ENCODE measurements at regions not wholly inside any gene's neighbourhood (a gene's known extent, or its start where the extent isn't known, plus 50 kb on each side); places are given as distances from the start of the nearest gene placed in this dataset.
"Not testable (repeated sequence)": the region's sequence is repeated elsewhere in the genome, so short reads cannot be mapped to it uniquely, and the experiment has no call there.

DNA sequence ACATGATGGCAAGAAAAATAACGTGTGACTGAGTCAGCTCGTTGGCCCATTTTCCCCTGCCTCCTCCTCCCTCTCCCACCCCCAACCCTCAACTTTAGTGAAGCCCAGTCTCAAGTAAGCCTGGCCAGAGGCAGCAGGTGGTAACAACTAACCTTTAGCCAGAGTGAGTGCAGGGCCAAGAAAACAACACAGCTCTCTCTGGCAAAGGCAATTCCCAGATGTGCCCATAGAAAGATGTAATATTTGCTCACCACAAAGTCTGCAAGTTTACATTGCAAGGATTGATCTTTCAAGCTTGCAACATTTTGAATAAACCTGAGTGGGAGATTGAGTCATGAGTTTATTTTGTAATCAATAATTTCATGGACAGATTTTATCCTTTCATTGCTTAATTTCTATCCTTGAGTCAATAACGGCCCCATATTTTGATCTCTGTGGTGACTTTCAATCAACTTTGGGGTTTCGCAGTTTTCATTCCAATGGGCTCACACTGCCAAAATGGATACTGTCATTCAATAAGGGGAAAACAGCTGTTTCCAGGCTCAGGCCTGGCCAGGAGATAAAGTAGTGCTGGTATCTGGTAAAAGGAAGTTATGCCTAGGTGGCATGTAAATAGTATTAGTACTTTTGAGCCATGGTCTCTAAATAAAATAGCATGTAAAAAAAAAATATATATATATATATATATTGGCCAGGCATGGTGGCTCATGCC, 130.7 kb upstream of the TMEM164 start:
- DNase-seq, result no peak
- intact Hi-C loops (cut with DNase I), result no loop called here

DNA sequence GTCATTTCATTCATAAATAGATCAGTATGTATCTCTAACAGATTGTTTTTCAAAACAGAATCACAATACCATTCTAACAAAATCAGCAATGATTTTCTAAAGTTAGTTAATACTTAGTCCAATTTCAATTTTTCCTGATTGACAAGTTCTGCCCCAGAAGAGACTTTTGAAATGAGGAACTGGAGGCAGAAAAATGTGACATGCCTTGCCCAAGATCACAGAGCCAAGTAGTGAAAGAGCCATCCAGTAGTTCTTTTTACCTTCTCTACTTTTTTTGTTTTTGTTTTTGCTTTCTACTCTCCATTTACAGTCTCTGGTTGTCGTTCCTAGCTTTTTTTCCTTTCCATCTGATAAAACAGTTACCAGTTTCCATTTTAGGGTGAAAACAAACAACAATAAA, 129.3 kb upstream of the TMEM164 start:
- intact Hi-C loops (cut with DNase I), result no loop called here
- DNase-seq, result no peak

DNA sequence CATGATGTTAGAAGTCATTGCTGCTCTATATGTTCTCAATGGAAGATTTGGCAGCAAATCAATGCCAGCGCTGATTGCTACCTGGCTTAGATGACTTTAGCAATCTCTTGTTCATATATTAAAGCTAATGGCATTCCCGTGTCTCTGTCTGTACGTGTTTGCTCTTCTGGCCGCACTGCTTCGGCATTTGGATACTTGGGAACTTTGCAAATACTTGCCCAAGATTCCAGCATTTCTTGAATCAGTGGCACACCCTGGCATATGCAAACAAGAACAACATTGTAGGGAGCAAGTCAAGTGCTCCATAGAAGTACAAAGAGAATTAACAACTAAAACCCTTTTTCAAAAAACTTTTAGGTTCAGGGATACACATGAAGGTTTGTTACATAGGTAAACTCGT, 128.9 kb upstream of the TMEM164 start:
- intact Hi-C loops (cut with DNase I), result no loop called here
- no peak for DNase-seq

DNA sequence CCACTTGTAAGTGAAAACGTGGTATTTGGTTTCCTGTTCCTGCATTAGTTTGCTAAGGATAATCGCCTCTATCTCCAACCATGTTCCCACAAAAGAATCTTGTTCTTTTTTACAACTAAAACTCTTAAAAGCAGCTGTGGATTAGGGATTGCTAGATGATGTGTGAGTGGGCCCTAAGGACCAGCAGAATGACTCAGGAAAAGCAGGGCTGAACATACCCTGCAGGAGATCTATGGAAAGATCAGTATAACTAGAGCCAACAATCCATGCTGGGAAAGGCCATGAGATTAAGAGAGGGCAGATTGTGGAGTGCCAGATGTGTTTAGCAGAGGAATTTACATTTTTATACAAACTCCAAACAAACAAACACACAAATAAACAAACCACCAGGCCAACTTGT, 128.4 kb upstream of the TMEM164 start:
- no peak for DNase-seq
- intact Hi-C loops (cut with DNase I), result no loop called here

DNA sequence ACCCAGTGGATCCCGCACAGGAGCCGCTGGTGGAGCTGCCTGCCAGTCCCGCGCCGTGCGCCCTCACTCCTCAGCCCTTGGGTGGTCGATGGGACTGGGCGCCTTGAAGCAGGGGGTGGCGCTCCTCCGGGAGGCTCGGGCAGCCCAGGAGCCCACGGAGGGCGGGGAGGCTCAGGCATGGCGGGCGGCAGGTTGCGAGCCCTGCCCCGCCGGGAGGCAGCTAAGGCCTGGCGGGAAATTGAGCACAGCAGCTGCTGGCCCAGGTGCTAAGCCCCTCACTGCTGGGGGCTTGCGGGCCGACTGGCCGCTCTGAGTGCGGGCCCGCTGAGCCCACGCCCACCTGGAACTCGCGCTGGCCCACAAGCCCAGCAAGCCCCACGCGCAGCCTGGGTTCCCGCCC, 127.1 kb upstream of the TMEM164 start:
- intact Hi-C loops (cut with DNase I), result no loop called here
- no peak for DNase-seq

DNA sequence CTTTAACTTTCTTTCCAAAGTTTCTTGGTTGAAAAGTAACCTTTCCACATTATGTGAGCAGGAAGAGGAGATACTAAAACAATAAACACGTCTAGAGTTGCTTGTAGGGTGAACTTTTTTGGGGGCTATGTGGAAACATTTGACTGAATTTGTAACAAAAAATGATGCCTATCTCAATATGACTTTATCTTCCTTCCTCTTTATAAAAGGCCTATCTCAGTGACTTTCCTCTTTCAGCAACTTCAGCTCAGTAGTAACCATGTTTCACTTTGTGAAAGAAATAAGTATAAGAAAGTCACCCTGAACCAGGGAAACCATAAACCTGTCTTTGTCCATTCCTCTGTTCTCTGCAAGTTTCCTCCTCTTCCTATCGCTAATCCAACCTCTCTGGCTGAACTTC, 124.7 kb upstream of the TMEM164 start:
- no peak for DNase-seq
- intact Hi-C loops (cut with DNase I), result no loop called here

DNA sequence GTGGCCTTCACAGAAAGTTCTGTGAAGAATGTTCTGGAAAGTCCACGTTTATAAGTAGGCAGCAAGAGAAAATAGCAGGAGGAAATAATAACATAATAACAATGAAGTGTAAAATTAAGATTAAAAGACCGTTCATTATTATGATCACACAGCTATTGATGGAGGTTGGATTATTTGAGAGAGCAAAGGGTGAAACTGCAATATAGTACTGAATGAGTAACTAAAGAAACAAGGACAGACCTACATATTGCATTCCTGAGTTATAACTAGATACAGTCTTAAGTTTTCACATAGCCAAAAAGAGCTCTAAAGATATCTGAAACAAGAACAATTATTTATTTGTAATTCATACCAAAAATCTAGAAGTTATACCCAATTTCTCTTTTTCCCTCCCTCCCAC, 122.9 kb upstream of the TMEM164 start:
- intact Hi-C loops (cut with DNase I), result loop anchor here (10.0 kb wide), 1 partner anchor 165 kb away; no protein-coding TSS in a partner anchor
- no peak for DNase-seq

DNA sequence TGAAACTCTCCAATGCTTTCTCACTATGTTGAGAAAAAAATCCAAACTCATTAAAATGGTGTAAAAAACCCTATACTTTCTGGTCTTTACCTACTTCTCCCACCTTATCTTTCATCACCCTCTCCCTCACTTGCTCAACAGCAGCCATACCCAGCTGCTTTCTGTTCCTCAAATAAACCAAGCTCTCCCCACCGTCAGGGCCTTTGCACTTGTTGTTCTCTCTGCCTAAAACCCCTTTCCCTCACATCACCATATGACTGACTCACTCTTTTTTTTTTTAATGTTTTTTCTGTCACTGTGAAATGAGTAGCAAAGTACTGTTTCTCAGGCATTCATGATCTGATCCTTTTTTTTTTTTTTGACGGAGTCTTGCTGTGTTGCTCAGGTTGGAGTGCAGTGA, 122.3 kb upstream of the TMEM164 start:
- no peak for DNase-seq
- intact Hi-C loops (cut with DNase I), result loop anchor here (10.0 kb wide), 1 partner anchor 166 kb away; no protein-coding TSS in a partner anchor

DNA sequence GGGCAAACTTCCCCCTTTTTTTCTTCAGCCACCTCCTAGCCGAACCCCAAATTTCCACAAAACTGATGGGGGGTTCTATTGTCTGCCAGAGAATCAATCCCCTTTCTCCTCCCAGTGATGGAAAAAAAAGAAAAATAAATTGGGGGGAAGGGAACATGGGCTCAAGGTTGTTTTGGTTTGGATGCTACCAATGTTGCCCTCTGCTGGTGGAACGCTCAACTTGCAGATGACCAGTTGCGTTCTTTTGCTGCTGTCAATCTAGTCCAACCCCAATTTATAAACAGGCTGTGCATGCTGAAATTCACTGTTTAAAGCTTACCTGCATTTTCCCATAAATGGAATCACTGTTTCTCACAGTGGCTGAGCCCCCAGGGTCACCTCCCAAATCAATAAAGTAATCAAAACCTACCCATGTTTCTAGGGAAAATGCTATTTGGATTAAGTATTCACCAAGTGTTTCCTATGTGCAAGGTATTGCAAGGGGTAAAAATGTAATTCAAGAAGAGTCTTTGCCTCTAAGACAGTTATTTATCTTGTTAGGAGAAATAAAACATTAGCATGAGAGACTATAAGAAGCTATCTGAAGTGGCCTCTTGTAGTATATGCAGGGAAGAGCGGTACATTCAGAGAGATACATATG, 116.7 kb upstream of the TMEM164 start:
- DNase-seq, result peak in 27 of 42 donors; percentile 2 to 60 (median 27)

DNA sequence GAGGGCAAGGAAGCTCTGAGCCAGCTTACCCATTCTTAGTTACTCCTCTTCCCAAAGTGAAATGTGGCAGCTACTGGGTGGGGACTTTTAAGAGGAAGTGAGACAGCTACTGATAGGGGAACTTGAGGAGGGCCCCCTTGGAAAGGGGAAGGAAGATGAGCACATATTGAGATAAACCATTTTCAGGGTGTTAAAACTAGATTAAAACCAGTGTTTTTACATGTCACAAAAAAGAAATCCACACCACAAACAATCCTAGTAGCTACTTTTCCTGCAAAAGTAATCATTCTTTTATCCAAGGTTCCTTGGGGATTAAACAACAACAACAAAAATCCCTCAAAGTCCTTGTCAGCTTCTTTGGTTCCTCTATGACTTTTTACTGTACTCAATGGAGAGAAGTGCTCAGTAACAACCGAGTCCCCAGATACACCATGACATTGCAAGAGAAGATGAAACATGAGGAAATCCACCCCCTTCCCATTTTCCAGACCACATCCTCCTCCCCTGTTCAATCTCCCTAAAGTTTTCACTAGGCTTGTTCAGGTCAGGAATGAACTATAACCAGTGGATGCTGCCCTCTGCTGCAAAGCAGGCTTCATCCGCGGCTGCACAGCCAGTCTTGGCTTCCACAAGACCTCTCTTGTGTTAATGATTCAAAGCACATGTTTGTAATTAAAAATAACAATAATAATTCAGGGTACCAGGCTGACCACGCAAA, 113.5 kb upstream of the TMEM164 start:
- intact Hi-C loops (cut with DNase I), result loop anchor here (10.0 kb wide), 1 partner anchor 175 kb away; no protein-coding TSS in a partner anchor
- peak in 10 of 42 donors; percentile 8 to 42 (median 14) for DNase-seq

More for the DNA sequence above, 116.7 kb upstream of the TMEM164 start:
- intact Hi-C loops (cut with DNase I), result loop anchor here (10.0 kb wide), 1 partner anchor 171 kb away; no protein-coding TSS in a partner anchor

DNA sequence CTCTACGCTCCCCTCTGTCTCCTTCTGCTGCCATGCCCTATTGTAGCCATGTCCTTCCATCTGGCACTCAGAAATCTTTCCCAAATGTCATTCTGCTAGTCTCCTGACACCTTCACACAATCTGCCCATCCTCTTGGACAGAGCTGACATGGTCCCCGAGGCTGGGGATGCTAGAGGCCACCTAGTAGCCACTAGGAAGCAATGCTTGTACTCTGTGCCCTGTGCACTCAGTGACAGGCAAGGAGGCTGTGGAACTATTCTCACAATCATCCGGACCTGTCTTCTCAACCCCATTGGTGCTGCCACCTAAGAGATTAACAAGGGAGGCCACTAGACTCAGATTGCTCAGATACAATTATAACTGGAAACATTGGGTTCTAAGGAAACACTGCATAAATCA, 112.6 kb upstream of the TMEM164 start:
- intact Hi-C loops (cut with DNase I), result no loop called here
- no peak for DNase-seq

DNA sequence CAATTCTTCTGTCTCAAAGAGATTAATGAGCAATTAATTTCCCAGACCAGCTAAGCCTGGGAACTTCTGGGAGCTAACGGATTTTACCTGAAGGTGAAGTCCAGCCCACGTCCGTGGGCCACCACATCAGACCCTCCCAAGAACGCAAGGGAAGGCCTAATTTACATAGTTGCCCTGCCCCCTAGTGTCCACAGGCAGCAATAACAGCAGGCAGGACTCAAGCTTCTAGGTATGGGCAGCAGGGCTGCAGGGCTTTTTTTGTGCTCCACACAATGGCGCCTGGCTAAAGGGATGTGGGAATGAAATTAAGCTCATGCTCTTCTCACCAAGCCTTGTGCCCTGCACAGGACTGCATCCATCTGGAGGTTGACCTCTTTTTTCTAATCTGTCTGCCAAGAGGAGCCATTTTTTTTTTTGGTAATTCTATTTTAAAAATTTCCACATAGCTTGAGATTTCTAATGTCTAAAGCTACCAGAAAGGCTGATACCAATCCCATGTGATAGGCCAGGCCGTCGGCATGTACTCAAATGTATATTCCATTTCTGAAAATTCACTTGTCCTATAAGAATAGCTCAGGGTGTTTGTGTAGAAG, 111.9 kb upstream of the TMEM164 start:
- intact Hi-C loops (cut with DNase I), result no loop called here
- DNase-seq, result peak in 40 of 42 donors; percentile 22 to 78 (median 48)

DNA sequence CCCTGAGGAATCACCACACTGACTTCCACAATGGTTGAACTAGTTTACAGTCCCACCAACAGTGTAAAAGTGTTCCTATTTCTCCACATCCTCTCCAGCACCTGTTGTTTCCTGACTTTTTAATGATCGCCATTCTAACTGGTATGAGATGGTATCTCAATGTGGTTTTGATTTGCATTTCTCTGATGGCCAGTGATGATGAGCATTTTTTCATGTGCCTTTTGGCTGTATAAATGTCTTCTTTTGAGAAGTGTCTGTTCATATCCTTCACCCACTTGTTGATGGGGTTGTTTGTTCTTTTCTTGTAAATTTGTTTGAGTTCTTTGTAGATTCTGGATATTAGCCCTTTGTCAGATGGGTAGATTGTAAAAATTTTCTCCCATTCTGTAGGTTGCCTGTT, 106.9 kb upstream of the TMEM164 start:
- intact Hi-C loops (cut with DNase I); DNase-seq: not testable (repeated sequence)

DNA sequence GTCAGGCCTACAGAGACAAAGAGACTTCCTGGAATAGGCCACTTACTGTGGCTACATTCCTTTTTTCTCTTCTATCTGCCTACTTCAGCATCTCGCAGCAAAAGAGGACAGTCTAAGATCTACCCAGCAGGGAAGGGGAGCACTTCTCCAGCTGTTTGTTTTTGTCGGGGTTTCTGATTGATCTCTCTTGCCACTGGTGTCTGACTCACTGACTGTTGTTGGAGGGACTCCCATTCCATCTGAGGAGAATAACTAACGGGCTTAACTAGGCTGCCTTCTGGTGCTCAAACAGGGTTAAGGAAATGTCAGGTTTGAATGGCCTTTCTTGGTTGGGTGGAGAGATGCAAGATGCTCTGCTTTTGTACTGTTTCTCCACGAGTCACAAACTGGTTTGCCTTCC, 100.2 kb upstream of the TMEM164 start:
- intact Hi-C loops (cut with DNase I), result no loop called here
- DNase-seq, result no peak

DNA sequence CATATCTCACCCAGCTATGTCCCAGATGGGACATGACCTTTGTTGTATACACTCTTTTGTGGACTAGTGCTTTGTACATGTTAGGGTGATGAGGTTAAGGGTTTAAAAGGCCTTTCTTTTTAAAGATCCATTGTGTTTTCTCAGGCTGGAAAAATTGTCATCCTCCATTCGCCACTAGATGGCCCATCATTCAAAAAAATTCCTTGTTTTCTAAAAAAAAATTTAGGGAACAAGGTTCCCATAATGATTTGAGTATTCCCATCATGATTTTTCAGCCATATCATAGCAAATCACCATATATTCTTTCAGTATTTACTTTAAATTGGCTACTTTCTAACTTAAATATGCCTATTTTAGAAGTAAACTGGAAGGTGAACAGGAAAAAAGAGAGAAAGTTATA, 91.9 kb upstream of the TMEM164 start:
- intact Hi-C loops (cut with DNase I), result loop anchor here (5.0 kb wide), 1 partner anchor 236 kb away; no protein-coding TSS in a partner anchor
- DNase-seq, result no peak

DNA sequence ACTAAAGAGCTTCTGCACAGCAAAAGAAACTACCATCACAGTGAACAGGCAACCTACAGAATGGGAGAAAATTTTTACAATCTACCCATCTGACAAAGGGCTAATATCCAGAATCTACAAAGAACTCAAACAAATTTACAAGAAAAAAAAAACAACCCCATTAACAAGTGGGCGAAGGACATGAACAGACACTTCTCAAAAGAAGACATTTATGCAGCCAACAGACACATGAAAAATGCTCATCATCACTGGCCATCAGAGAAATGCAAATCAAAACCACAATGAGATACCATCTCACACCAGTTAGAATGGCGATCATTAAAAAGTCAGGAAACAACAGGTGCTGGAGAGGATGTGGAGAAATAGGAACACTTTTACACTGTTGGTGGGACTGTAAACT, 89.9 kb upstream of the TMEM164 start:
- intact Hi-C loops (cut with DNase I), result loop anchor here (5.0 kb wide), 1 partner anchor 234 kb away; no protein-coding TSS in a partner anchor
- DNase-seq, result not testable (repeated sequence)

DNA sequence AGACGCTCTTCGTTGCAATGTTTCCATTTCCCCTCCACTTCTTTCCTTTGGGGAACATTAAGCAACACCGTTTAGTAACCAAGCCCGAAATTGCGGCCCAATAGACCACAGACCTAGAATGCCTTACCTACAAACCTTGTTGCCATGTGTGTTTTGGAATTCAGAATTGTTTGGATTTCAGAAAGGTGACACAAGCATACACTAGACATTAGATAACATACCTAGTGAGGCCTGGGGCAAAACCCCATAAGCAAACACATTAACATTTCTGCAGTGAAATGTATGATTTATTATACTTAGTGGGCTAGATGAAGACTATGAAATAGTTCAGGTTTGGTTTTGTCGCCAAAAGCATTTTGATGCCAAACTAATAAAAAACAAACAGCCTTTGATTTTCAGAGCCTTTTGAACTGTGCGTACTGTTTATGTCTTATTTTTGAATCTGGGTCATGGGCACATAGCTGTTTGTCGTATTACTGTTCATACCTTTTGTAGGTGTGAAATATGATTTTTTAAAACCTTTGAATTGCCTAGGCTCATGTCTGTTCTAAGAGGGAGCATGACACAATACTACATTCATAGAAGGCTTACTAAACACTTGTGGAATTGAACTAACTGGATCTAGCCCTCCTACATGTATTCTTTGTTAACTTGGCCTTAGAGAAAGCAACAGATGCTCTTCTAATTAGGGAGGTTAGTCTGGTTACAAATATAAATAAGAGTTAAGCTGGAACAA, 88.6 kb upstream of the TMEM164 start:
- intact Hi-C loops (cut with DNase I), result loop anchor here (5.0 kb wide), 1 partner anchor 233 kb away; no protein-coding TSS in a partner anchor
- no peak for DNase-seq

DNA sequence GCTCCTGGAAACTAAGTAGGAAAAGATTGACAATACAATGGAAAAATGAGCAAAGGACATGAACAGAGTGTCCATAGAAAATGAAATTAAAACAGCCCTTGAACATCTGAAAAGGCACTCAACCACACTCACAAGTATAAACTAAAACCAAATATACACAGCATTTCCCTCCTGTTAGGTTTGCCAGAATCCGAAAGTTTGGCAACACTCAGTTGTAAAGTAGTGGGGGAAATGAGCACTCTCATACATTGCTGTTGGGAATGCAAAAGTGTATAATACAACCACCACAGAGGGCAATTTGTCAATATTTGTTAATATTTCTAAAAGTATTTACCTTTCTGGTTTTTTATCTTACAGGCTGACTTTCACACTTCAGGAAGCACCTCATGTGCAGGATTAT, 84.2 kb upstream of the TMEM164 start:
- intact Hi-C loops (cut with DNase I), result no loop called here
- no peak for DNase-seq

DNA sequence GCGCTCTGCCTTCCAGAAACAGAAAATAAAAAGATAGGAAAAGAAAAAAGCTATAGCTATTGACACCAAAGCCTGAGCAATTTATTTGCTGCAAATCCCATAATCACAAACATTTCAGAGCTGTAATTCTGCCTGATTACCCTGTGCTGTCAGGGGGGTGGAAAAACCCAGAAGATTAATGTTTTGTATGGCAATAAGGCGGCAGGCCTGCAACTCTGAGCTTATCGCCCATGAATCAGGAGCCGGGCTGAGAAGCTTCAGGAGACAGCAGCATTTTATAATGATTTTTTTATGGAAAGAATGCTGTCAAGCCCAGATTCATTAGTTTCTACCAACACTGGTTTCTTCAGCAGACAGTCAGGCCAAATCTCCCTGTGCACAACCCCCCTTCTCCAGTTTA, 82.6 kb upstream of the TMEM164 start:
- no peak for DNase-seq
- intact Hi-C loops (cut with DNase I), result no loop called here

All from head of caudate nucleus (tissue), 42 donors.